NCI-H2227 (cell line): ENCODE measurements at regions not wholly inside any gene's neighbourhood (a gene's known extent, or its start where the extent isn't known, plus 50 kb on each side); places are given as distances from the start of the nearest gene placed in this dataset.
"Not testable (repeated sequence)": the region's sequence is repeated elsewhere in the genome, so short reads cannot be mapped to it uniquely, and the experiment has no call there.

ENCODE experiments used
- DNase-seq: peaks from one replicate; lab custom pipeline; 2025; ENCODE audit not compliant: unreplicated experiment; lab: John Stamatoyannopoulos, UW

GRCh38 chr7:152504816-152505215 is 69.0 kb upstream of the KMT2C start:
- no peak for DNase-seq

GRCh38 chr7:152504367-152504766 is 68.6 kb upstream of the KMT2C start:
- DNase-seq: no peak

DNA sequence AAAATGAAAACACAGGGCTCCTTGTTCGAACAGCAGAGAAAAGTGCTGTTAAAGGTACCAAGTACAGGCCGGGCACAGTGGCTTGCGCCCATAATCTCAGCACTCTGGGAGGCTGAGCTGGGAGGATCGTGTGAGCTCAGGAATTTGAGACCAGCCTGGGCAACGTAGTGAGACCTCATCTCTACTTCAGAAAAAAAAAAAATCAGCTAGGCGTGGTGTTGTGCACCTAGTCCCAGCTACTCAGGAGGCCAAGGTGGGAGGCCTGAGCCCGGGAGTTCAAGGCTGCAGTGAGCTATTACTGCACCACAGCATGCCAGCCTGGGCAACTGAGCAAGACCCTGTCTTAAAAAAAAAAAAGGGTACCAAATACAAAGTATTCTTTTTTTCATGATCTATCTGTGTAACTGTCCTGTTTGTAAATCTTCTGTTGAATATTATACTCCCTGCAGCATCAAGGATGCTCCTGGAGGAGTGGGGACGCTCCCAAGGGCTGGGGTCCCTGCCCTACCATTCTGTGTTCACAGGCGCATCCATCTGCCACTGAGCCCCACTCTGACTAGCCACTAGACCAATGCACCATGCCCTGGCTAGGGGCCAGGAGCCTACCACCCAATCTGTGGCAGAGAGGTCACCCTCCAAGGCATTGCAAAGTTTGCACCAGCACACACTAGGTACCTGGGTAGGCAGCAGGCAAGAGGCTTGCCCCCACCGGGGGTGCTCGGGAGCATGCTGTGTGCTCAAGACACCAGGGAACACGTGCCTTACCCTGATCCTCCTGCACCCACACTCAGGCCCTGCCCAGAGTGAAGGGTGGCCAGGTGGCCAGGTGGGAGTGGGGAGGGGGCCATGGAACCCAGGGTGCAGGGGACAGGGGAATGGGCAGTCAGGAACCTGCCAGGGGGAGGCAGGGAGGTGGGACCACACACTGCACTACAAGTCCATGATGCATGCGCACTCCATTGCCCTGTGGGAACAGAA is 67.3 kb upstream of the KMT2C start:
- DNase-seq: no peak

DNA sequence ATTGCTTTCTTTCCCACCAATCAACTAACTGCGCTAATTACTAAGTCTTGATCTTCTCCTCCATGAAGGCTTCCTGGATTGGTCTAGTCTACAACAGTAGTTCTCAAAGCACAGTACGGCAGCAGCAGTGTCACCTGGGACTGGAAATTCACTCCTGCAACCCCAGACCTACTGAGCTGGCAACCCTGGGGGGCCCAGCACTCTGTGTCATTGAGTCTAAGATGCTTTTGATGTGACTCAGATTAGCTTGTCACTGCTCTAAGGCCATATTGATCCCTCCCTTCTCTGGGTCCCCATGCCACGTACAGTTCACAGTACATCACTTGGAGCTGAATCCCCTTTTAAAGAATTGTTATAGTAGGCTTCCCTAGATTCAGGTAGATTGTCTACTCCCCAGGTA is 65.7 kb upstream of the KMT2C start:
- DNase-seq: no peak

GRCh38 chr7:152499969-152500368 is 64.2 kb upstream of the KMT2C start:
- DNase-seq: not testable (repeated sequence)

- DNase-seq: no peak
These were observed 60.1 kb upstream of the KMT2C start for GRCh38 chr7:152495867-152496266.

- DNase-seq: no peak
These were observed 57.1 kb upstream of the KMT2C start for GRCh38 chr7:152492952-152493351.

DNA sequence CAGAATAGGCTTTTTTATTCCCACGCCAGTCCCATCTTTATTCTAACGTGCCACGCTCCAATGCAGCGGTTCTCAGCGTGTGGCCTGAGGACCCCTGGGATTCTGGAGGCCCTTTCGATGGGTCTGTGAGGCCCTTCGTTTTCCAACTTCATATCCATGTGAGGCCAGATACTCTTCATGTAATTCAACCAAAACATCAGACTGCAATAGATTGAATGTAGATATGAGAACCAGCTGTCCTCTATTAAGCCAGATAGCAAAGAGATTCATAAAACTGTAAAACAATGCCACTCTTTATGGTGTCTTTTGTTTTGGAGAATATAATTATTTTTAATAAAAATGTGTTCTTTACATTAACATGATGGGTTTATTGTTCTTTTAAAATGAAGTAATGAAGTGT is 53.2 kb upstream of the KMT2C start:
- no peak for DNase-seq

DNA sequence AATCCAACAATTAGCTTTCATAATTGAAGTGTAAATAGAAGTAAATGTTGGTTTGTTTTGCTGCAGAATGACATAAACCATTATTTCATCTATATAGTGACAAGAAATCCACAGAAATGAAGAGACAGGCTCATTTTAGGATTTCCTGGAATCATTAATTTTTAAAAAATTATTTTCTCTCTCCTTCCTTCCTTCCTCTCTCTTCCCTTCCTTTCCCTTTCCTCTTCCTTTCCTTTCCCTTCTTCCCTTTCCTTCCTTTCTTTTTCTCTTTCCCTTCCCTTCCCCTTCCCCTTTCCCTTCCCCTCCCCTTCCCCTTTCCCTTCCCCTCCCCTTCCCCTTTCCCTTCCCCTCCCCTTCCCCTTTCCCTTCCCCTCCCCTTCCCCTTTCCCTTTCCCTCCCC is 51.2 kb upstream of the KMT2C start:
- no peak for DNase-seq

GRCh38 chr7:152485826-152486225 is 50.0 kb upstream of the KMT2C start:
- DNase-seq: no peak
